ENCODE measurements at regions not wholly inside any gene's neighbourhood (a gene's known extent, or its start where the extent isn't known, plus 50 kb on each side); places are given as distances from the start of the nearest gene placed in this dataset.

DNA sequence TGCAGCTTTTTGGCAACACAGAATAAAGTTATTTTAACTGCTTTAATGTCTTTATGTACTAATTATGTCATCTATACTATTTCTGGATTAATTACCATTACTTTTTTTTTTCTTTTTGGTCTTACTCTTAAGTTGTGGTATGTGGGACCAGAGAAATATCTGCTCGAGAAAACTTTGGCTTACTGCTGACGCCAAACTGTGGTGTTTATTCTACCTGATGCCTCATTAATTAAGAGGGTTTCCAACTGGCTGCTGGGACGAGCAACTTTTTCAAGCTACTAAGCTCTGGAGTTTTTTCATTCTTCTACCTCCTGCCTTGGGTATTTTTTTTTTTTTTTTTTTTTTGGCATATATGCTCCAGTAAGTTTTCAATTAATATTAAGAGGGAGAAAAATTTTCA is 1257.5 kb downstream of the FSCB start:
- Mint-ChIP-seq H3K9me3 (peaks cover 9% of the 10 kb centered on the region), H3K27ac (ENCODE audit: unreplicated experiment) (no peak overlapping the region), H3K4me1 (no peaks in the 10 kb centered on the region), H3K36me3 (ENCODE audit: low read depth) (peaks cover 4% of the 10 kb centered on the region), H3K27me3 (ENCODE audit: low read depth) (no peaks in the 10 kb centered on the region), H3K4me3 (no peak overlapping the region)
- no peak for DNase-seq (ENCODE audit: low read depth, low spot score)
- TF ChIP-seq, protein P1, sequence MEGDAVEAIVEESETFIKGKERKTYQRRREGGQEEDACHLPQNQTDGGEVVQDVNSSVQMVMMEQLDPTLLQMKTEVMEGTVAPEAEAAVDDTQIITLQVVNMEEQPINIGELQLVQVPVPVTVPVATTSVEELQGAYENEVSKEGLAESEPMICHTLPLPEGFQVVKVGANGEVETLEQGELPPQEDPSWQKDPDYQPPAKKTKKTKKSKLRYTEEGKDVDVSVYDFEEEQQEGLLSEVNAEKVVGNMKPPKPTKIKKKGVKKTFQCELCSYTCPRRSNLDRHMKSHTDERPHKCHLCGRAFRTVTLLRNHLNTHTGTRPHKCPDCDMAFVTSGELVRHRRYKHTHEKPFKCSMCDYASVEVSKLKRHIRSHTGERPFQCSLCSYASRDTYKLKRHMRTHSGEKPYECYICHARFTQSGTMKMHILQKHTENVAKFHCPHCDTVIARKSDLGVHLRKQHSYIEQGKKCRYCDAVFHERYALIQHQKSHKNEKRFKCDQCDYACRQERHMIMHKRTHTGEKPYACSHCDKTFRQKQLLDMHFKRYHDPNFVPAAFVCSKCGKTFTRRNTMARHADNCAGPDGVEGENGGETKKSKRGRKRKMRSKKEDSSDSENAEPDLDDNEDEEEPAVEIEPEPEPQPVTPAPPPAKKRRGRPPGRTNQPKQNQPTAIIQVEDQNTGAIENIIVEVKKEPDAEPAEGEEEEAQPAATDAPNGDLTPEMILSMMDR (conservative IDR thresholded peaks at IDR 0.05) = no peak

DNA sequence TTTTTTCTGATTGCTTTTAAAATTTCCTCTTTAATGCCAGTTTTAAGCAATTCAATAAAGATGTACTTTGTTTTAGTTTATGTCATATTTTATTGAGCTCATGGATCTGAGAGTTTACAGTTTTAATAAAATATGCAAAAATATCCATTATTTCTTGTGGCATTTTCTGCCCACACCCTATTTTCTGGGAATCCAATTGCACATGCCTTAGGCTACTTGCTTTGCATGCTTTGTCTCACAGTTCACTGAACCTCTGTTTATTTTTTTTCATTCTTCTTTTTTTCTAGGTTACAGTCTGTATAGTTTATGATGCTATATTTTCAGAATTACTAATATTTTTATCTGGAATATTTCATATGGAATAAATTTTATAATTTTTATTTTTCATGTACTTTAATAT is 1258.0 kb downstream of the FSCB start:
- no peak for DNase-seq (ENCODE audit: low read depth, low spot score)
- Mint-ChIP-seq H3K27ac (ENCODE audit: unreplicated experiment) (no peak overlapping the region), H3K27me3 (ENCODE audit: low read depth) (no peaks in the 10 kb centered on the region), H3K36me3 (ENCODE audit: low read depth) (peaks cover 4% of the 10 kb centered on the region), H3K9me3 (peaks cover 9% of the 10 kb centered on the region), H3K4me1 (no peaks in the 10 kb centered on the region), H3K4me3 (no peak overlapping the region)
- TF ChIP-seq, protein P1 (conservative IDR thresholded peaks at IDR 0.05) = no peak

DNA sequence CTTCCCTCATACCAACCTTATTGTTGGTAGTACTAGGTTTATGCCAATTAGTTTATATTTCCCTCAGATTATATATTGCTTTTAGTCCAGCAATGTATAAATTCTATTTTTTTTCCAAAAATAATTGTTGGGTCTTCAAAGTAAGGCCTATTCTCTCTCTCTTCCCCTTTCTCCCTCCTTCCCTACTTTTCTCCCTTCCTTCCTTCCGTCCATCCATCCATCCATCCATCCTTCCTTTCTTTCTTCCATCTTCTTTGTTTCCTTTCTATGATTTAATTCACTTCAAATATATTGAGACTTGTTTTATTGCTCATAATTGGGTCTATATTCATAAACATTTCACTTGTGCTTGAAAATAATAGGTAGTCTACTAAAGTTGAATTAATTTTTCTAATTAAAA is 1259.2 kb downstream of the FSCB start:
- H3K36me3 Mint-ChIP-seq (ENCODE audit: low read depth) = peaks cover 4% of the 10 kb centered on the region
- H3K27ac Mint-ChIP-seq (ENCODE audit: unreplicated experiment) = no peak overlapping the region
- H3K9me3 Mint-ChIP-seq = peaks cover 9% of the 10 kb centered on the region
- no peak for DNase-seq (ENCODE audit: low read depth, low spot score)
- no peaks in the 10 kb centered on the region for H3K4me1 Mint-ChIP-seq
- no peak overlapping the region for H3K4me3 Mint-ChIP-seq
- TF ChIP-seq, protein P1 (conservative IDR thresholded peaks at IDR 0.05) = no peak
- no peaks in the 10 kb centered on the region for H3K27me3 Mint-ChIP-seq (ENCODE audit: low read depth)

DNA sequence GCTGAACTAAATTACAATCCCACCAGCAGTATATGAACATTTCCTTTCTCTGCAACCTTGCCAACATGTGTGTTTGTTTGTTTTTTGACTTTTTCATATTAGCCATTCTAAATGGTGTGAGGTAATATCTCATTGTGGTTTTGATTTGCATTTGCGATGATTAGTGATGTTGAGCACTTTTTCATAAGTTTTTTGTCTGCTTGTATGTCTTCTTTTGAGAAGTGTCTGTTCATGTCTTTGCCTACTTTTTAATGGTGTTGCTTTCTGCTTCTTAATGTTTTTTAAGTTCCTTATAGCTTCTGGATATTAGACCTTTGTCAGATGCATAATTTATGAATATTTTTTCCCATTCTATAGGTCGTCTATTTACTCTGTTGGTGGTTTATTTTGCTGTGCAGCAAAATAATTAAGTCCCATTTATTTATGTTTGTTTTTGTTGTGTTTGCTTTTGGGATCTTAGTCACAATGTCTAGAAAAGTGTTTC is 1262.9 kb downstream of the FSCB start:
- Mint-ChIP-seq H3K27me3 (ENCODE audit: low read depth) (no peaks in the 10 kb centered on the region), H3K27ac (ENCODE audit: unreplicated experiment) (no peak overlapping the region), H3K9me3 (peaks cover 9% of the 10 kb centered on the region), H3K4me1 (no peaks in the 10 kb centered on the region), H3K4me3 (no peak overlapping the region), H3K36me3 (ENCODE audit: low read depth) (peaks cover 4% of the 10 kb centered on the region)
- DNase-seq (ENCODE audit: low read depth, low spot score) = no peak
- TF ChIP-seq, protein P1 (conservative IDR thresholded peaks at IDR 0.05) = no peak

DNA sequence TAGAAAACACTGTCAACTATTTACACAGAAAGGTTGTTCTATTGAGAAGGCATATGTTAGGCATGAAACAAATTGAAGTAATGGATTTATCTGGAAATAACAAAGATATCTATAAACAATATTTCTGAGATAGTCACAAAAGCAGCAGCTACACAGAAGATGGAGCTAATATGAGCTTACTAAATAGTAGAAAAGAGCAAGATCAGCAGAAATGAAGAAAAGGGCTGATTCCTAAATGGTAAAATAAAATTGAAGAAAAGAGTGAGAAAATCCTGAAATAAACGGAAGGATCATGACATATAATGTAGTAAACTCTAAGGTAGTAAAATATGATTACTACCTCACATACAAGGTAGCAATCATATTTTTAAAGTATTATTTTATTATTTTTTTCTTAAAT is 1263.9 kb downstream of the FSCB start:
- no peak overlapping the region for H3K27ac Mint-ChIP-seq (ENCODE audit: unreplicated experiment)
- H3K27me3 Mint-ChIP-seq (ENCODE audit: low read depth) = no peaks in the 10 kb centered on the region
- TF ChIP-seq, protein P1 (conservative IDR thresholded peaks at IDR 0.05) = no peak
- H3K9me3 Mint-ChIP-seq = peaks cover 9% of the 10 kb centered on the region
- H3K4me1 Mint-ChIP-seq = no peaks in the 10 kb centered on the region
- peaks cover 4% of the 10 kb centered on the region for H3K36me3 Mint-ChIP-seq (ENCODE audit: low read depth)
- no peak overlapping the region for H3K4me3 Mint-ChIP-seq
- DNase-seq (ENCODE audit: low read depth, low spot score) = no peak

DNA sequence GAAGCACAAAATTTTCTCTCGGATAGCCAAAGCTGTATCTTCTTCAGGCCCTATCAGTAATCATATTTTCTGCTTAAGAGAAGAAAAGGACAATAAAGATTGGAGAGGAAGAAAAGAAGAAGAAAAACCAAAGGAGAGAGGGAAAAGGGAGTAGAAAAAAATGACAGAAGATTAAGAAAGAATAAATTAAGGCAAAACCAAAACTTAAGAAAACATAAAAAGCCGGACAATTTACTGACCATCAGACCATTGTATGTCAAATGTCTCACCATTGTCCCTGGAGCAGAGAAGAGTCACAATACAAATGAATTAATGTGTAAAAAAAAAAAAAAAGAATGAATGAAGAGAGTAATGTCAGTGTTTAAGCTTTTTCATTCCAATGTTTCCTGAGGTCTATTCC is 1274.8 kb downstream of the FSCB start:
- Mint-ChIP-seq H3K9me3 (peaks cover 4% of the 10 kb centered on the region), H3K36me3 (ENCODE audit: low read depth) (no peaks in the 10 kb centered on the region)
- TF ChIP-seq, protein P1 (conservative IDR thresholded peaks at IDR 0.05) = no peak

More for the DNA sequence above, 1274.8 kb downstream of the FSCB start:
- H3K4me1 Mint-ChIP-seq = no peaks in the 10 kb centered on the region
- no peak overlapping the region for H3K4me3 Mint-ChIP-seq
- H3K27ac Mint-ChIP-seq (ENCODE audit: unreplicated experiment) = no peak overlapping the region
- no peak for DNase-seq (ENCODE audit: low read depth, low spot score)
- no peaks in the 10 kb centered on the region for H3K27me3 Mint-ChIP-seq (ENCODE audit: low read depth)

All from neural crest cell (in vitro differentiated cells).